Neural cell (in vitro differentiated cells): ENCODE measurements at regions not wholly inside any gene's neighbourhood (a gene's known extent, or its start where the extent isn't known, plus 50 kb on each side); places are given as distances from the start of the nearest gene placed in this dataset.

ENCODE experiments used
- H2AFZ ChIP-seq: fragments of 200-600, 300-800 bp; sonication (generic), shearing (Covaris generic); 2 replicates; pipeline ENCODE4 v1.6.0; 2014; ENCODE audit warnings: low read depth, mild to moderate bottlenecking, antibody characterized with exemption, low read length, moderate library complexity
- H3F3A ChIP-seq: fragments of 200-600 bp; shearing (Covaris generic); 2 replicates; pipeline ENCODE4 v1.6.1; 2016; ENCODE audit warnings: mild to moderate bottlenecking, moderate library complexity, mixed read lengths, antibody characterized with exemption, low read length; ENCODE audit not compliant: insufficient read depth, poor library complexity, severe bottlenecking
- H3K27ac ChIP-seq: fragments of 200-600, 300-800 bp; sonication (generic), shearing (Covaris generic); 2 replicates; pipeline ENCODE4 v1.5.1; 2014; ENCODE audit warnings: mild to moderate bottlenecking, low read length, moderate library complexity
- H3K27me3 ChIP-seq: fragments of 300-800, 200-600 bp; sonication (generic), shearing (Covaris generic); 2 replicates; pipeline ENCODE4 v1.6.0; 2014; ENCODE audit warnings: mild to moderate bottlenecking, low read depth, low read length, moderate library complexity; ENCODE audit not compliant: insufficient read depth
- H3K36me3 ChIP-seq: fragments of 300-800, 200-600 bp; sonication (generic), shearing (Covaris generic); 2 replicates; pipeline ENCODE4 v1.5.1; 2014; ENCODE audit warnings: mild to moderate bottlenecking, antibody characterized with exemption, low read length, moderate library complexity; ENCODE audit not compliant: insufficient read depth
- H3K4me2 ChIP-seq: fragments of 300-800, 200-600 bp; sonication (generic), shearing (Covaris generic); 2 replicates; pipeline ENCODE4 v1.6.0; 2014; ENCODE audit warnings: mild to moderate bottlenecking, low read length
- H3K4me3 ChIP-seq: fragments of 300-800, 200-600 bp; sonication (generic), shearing (Covaris generic); 2 replicates; pipeline ENCODE4 v1.5.1; 2014; ENCODE audit warnings: mild to moderate bottlenecking, low read length, moderate library complexity
- H3K79me2 ChIP-seq: fragments of 200-600 bp; shearing (Covaris generic); replicated peaks from 2 replicates; pipeline ENCODE4 v1.6.0; 2014; ENCODE audit warnings: mild to moderate bottlenecking, low read length, moderate library complexity; ENCODE audit not compliant: insufficient read depth
- H3K9ac ChIP-seq: fragments of 300-800, 200-600 bp; sonication (generic), shearing (Covaris generic); 2 replicates; pipeline ENCODE4 v1.6.1; 2016; ENCODE audit warnings: mild to moderate bottlenecking, low read length, mixed read lengths
- H3K9me2 ChIP-seq: fragments of 200-600 bp; shearing (Covaris generic); 2 replicates; pipeline ENCODE4 v1.6.1; 2016; ENCODE audit warnings: mild to moderate bottlenecking, low read length, mixed read lengths; ENCODE audit not compliant: insufficient read depth
- H3K9me3 ChIP-seq: fragments of 200-600, 300-800 bp; sonication (generic), shearing (Covaris generic); 2 replicates; pipeline ENCODE4 v1.6.1; 2016; ENCODE audit warnings: mild to moderate bottlenecking, mixed run types, low read length, moderate library complexity, mixed read lengths
- H4K20me1 ChIP-seq: fragments of 200-600 bp; shearing (Covaris generic); 2 replicates; pipeline ENCODE4 v1.6.1; 2016; ENCODE audit warnings: mild to moderate bottlenecking, mixed run types; ENCODE audit not compliant: insufficient read depth
- CTCF ChIP-seq: fragments of 450-650 bp; IDR thresholded peaks from 2 replicates; pipeline ENCODE4 v1.5.1; 2014; ENCODE audit warnings: antibody characterized with exemption, mild to moderate bottlenecking, moderate library complexity; ENCODE audit not compliant: poor library complexity, severe bottlenecking
- EZH2 ChIP-seq: fragments of 200-600, 300-800 bp; shearing (Covaris generic), sonication (generic); IDR thresholded peaks from 2 replicates; pipeline ENCODE4 v1.6.1; 2014; ENCODE audit warnings: antibody characterized with exemption, low read length, borderline replicate concordance, mild to moderate bottlenecking; ENCODE audit not compliant: insufficient read depth, poor library complexity, severe bottlenecking
- MXI1 ChIP-seq: fragments of 450-650 bp; conservative IDR thresholded peaks from 2 replicates; pipeline ENCODE4 v1.6.1; 2014; ENCODE audit warnings: antibody characterized with exemption, mild to moderate bottlenecking; ENCODE audit not compliant: poor library complexity, severe bottlenecking
- POLR2AphosphoS5 ChIP-seq: IDR thresholded peaks from 2 replicates; pipeline ENCODE4 v1.6.1; 2012
- RAD21 ChIP-seq: fragments of 450-650 bp; conservative IDR thresholded peaks from 2 replicates; pipeline ENCODE4 v1.6.1; 2014; ENCODE audit warnings: antibody characterized with exemption, mild to moderate bottlenecking, moderate library complexity
- REST ChIP-seq: IDR thresholded peaks from 2 replicates; pipeline ENCODE4 v1.6.1; 2012; ENCODE audit warnings: borderline replicate concordance
- SMC3 ChIP-seq: fragments of 450-650 bp; conservative IDR thresholded peaks from 2 replicates; pipeline ENCODE4 v1.6.1; 2014; ENCODE audit warnings: antibody characterized with exemption, mild to moderate bottlenecking, moderate library complexity; ENCODE audit not compliant: poor library complexity
- TAF1 ChIP-seq: IDR thresholded peaks from 2 replicates; pipeline ENCODE4 v1.6.1; 2012; ENCODE audit warnings: low read depth

GRCh38 chr7:155209478-155210319 lies 88.0 kb upstream of the INSIG1 start:
- Histone ChIP-seq H3K27ac (no peak overlapping the region), H3F3A (no peaks in the 10 kb centered on the region), H3K9me2 (no peaks in the 10 kb centered on the region), H3K27me3 (no peaks in the 10 kb centered on the region), H3K79me2 (no peaks in the 10 kb centered on the region), H3K9ac (no peak overlapping the region), H3K4me3 (no peak overlapping the region), H3K36me3 (no peaks in the 10 kb centered on the region), H2AFZ (no peak overlapping the region), H3K9me3 (no peaks in the 10 kb centered on the region), H3K4me2 (no peak overlapping the region), H4K20me1 (no peaks in the 10 kb centered on the region)
- TF ChIP-seq CTCF (no peak), POLR2AphosphoS5 (no peak), EZH2 (no peak), TAF1 (no peak), REST (no peak), RAD21 (no peak), MXI1 (no peak), SMC3 (no peak)

DNA sequence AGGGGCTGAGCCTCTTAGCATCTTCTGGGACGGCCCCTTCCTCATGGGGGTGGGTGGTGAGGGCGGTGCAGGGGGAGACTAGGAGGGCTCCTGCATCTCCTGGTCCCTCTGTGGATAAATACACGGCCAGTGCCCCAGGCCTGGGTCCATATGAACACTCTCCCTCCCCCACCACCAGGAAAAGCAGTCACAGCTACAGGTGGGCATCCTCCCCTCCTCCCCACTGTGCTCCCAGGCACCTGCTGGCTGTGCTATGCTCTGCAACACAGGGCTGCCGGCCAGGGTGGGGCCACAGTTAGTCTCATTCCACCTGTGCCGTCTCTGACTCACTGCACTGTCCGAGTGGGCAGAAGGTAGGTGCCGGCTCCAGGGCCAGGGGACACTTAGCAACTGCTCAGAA lies 87.3 kb upstream of the INSIG1 start:
- Histone ChIP-seq H3K4me2 (no peak overlapping the region), H3K4me3 (no peak overlapping the region), H3K27ac (no peak overlapping the region), H3K79me2 (no peaks in the 10 kb centered on the region), H3K27me3 (no peaks in the 10 kb centered on the region), H3F3A (no peaks in the 10 kb centered on the region), H3K9me2 (no peaks in the 10 kb centered on the region), H4K20me1 (no peaks in the 10 kb centered on the region), H3K9ac (no peak overlapping the region), H3K36me3 (no peaks in the 10 kb centered on the region), H2AFZ (no peak overlapping the region), H3K9me3 (no peaks in the 10 kb centered on the region)
- TF ChIP-seq TAF1 (no peak), CTCF (no peak), EZH2 (no peak)
